HEK293T (cell line): ENCODE measurements at regions not wholly inside any gene's neighbourhood (a gene's known extent, or its start where the extent isn't known, plus 50 kb on each side); places are given as distances from the start of the nearest gene placed in this dataset.

ENCODE experiments used
- CTCF ChIA-PET: fragments of 350-600 bp; formaldehyde crosslinking; extraction: SDS; loops from one replicate; lab custom pipeline; 2021; ENCODE audit warnings: antibody characterized with exemption, inconsistent platforms; lab: Yijun Ruan, JAX
- POLR2A ChIA-PET: fragments of 350-600 bp; formaldehyde crosslinking; extraction: SDS; loops from one replicate; lab custom pipeline; 2020; ENCODE audit warnings: antibody characterized with exemption, inconsistent platforms; lab: Yijun Ruan, JAX
- DNase-seq: peaks from one replicate; pipeline ENCODE4 v3.0.0; 2012; ENCODE audit warnings: mixed read lengths; ENCODE audit errors: extremely low spot score
- ARNT ChIP-seq: fragments of 450-650 bp; IDR thresholded peaks from 2 replicates; pipeline ENCODE4 v1.6.1; 2017; ENCODE audit warnings: mild to moderate bottlenecking
- BHLHE40 ChIP-seq: fragments of 450-650 bp; IDR thresholded peaks from 2 replicates; pipeline ENCODE4 v1.6.1; 2016; ENCODE audit warnings: mild to moderate bottlenecking, moderate library complexity, borderline replicate concordance
- CTBP1 ChIP-seq: fragments of 450-650 bp; IDR thresholded peaks from 2 replicates; pipeline ENCODE4 v1.6.1; 2016; ENCODE audit warnings: borderline replicate concordance
- ELF4 ChIP-seq: fragments of 450-650 bp; IDR thresholded peaks from 2 replicates; pipeline ENCODE4 v1.6.1; 2017; ENCODE audit warnings: antibody characterized with exemption
- FOXA1 ChIP-seq: fragments of 450-650 bp; IDR thresholded peaks from 2 replicates; pipeline ENCODE4 v1.6.1; 2016; ENCODE audit warnings: mild to moderate bottlenecking
- FOXK2 ChIP-seq: fragments of 450-650 bp; IDR thresholded peaks from 2 replicates; pipeline ENCODE4 v1.6.1; 2016; ENCODE audit warnings: mild to moderate bottlenecking
- FOXM1 ChIP-seq: fragments of 450-650 bp; IDR thresholded peaks from 2 replicates; pipeline ENCODE4 v1.6.1; 2017; ENCODE audit warnings: mild to moderate bottlenecking, borderline replicate concordance
- HDGF ChIP-seq: fragments of 450-650 bp; IDR thresholded peaks from 2 replicates; pipeline ENCODE4 v1.6.1; 2017; ENCODE audit warnings: antibody characterized with exemption, borderline replicate concordance
- L3MBTL2 ChIP-seq: fragments of 450-650 bp; conservative IDR thresholded peaks from 2 replicates; pipeline ENCODE4 v1.6.1; 2016; ENCODE audit warnings: mild to moderate bottlenecking
- LEF1 ChIP-seq: fragments of 450-650 bp; IDR thresholded peaks from 2 replicates; pipeline ENCODE4 v1.6.1; 2017; ENCODE audit warnings: mild to moderate bottlenecking, borderline replicate concordance
- NFRKB ChIP-seq: fragments of 450-650 bp; IDR thresholded peaks from 2 replicates; pipeline ENCODE4 v1.6.1; 2016; ENCODE audit warnings: mild to moderate bottlenecking, moderate library complexity
- PKNOX1 ChIP-seq: fragments of 450-650 bp; IDR thresholded peaks from 2 replicates; pipeline ENCODE4 v1.6.1; 2016
- SP1 ChIP-seq: fragments of 450-650 bp; IDR thresholded peaks from 2 replicates; pipeline ENCODE4 v1.6.1; 2017
- SUZ12 ChIP-seq: fragments of 450-650 bp; IDR thresholded peaks from 2 replicates; pipeline ENCODE4 v1.6.1; 2016; ENCODE audit warnings: mild to moderate bottlenecking
- TARDBP ChIP-seq: fragments of 450-650 bp; IDR thresholded peaks from 2 replicates; pipeline ENCODE4 v1.6.1; 2016
- ZNF384 ChIP-seq: fragments of 450-650 bp; IDR thresholded peaks from 2 replicates; pipeline ENCODE4 v1.6.1; 2016

- TF ChIP-seq ARNT (no peak), HDGF (no peak), CTBP1 (no peak), ELF4 (no peak)
- POLR2A ChIA-PET: no interaction called here
- CTCF ChIA-PET: no interaction called here
- no peak for DNase-seq
Observed at GRCh38 chr6:22921828-22922227, 352.5 kb downstream of the HDGFL1 start.

GRCh38 chr6:22925304-22925835 lies 356.0 kb downstream of the HDGFL1 start:
- no peak for DNase-seq
- ChIA-PET CTCF (no interaction called here), POLR2A (no interaction called here)
- no peak for TF ChIP-seq BHLHE40
- TF ChIP-seq SUZ12: no peak
- no peak for TF ChIP-seq ELF4
- TF ChIP-seq TARDBP: no peak
- TF ChIP-seq ZNF384: no peak
- no peak for TF ChIP-seq SP1
- no peak for TF ChIP-seq L3MBTL2
- no peak for TF ChIP-seq FOXK2
- TF ChIP-seq FOXM1: no peak
- TF ChIP-seq PKNOX1: no peak
- TF ChIP-seq LEF1: no peak
- TF ChIP-seq HDGF: no peak
- TF ChIP-seq FOXA1: no peak
- TF ChIP-seq NFRKB: no peak
- no peak for TF ChIP-seq CTBP1
- no peak for TF ChIP-seq ARNT

- POLR2A ChIA-PET: no interaction called here
- CTCF ChIA-PET: interaction anchor here (0.5 kb wide), 1 partner anchor 146 kb away, joined by 4 read pairs; no protein-coding TSS in a partner anchor
- no peak for DNase-seq
- no peak for TF ChIP-seq SP1
- TF ChIP-seq LEF1: no peak
- TF ChIP-seq TARDBP: no peak
- TF ChIP-seq ELF4: no peak
- TF ChIP-seq PKNOX1: no peak
- TF ChIP-seq BHLHE40: no peak
- no peak for TF ChIP-seq CTBP1
- no peak for TF ChIP-seq L3MBTL2
- no peak for TF ChIP-seq FOXK2
- no peak for TF ChIP-seq ARNT
- TF ChIP-seq FOXM1: no peak
- TF ChIP-seq HDGF: no peak
- TF ChIP-seq NFRKB: no peak
- TF ChIP-seq ZNF384: no peak
Observed at GRCh38 chr6:22925920-22926789, 356.8 kb downstream of the HDGFL1 start.

GRCh38 chr6:22926790-22927354 lies 357.5 kb downstream of the HDGFL1 start:
- ChIA-PET POLR2A (no interaction called here), CTCF (interaction anchor here (0.5 kb wide), 1 partner anchor 146 kb away, joined by 4 read pairs; no protein-coding TSS in a partner anchor)
- no peak for DNase-seq
- TF ChIP-seq BHLHE40: no peak

- no peak for TF ChIP-seq L3MBTL2
- no peak for TF ChIP-seq CTBP1
- TF ChIP-seq FOXM1: no peak
- TF ChIP-seq NFRKB: no peak
- no peak for TF ChIP-seq ELF4
- no peak for TF ChIP-seq FOXK2
- no peak for TF ChIP-seq SUZ12
- TF ChIP-seq HDGF: no peak
- TF ChIP-seq TARDBP: no peak
- no peak for TF ChIP-seq FOXA1
- no peak for TF ChIP-seq LEF1
- TF ChIP-seq ZNF384: no peak
- TF ChIP-seq SP1: no peak
- no peak for TF ChIP-seq BHLHE40
- no peak for TF ChIP-seq PKNOX1
- no peak for TF ChIP-seq ARNT
- ChIA-PET POLR2A (no interaction called here), CTCF (no interaction called here)
- DNase-seq: no peak
Observed at GRCh38 chr6:22928775-22929174, 359.4 kb downstream of the HDGFL1 start.
